ENCODE measurements at regions not wholly inside any gene's neighbourhood (a gene's known extent, or its start where the extent isn't known, plus 50 kb on each side); places are given as distances from the start of the nearest gene placed in this dataset.

- TF ChIP-seq ZBTB1 (CRISPR knock-in tag; IDR thresholded peaks at IDR 0.05; ENCODE audit: borderline replicate concordance) (no peak), SALL2 (CRISPR knock-in tag; IDR thresholded peaks at IDR 0.05) (no peak), CEBPG (CRISPR knock-in tag; IDR thresholded peaks at IDR 0.05) (no peak), ASH2L (IDR thresholded peaks at IDR 0.05; ENCODE audit: insufficient read length, low read depth, low read length) (no peak), HDAC6 (IDR thresholded peaks at IDR 0.05; ENCODE audit: low read depth, low read length) (no peak), TCF7 (IDR thresholded peaks at IDR 0.05; ENCODE audit: low read depth) (no peak), SP5 (CRISPR knock-in tag; IDR thresholded peaks at IDR 0.05; ENCODE audit: borderline replicate concordance, low read depth) (no peak), ZNF83 (CRISPR knock-in tag; IDR thresholded peaks at IDR 0.05; ENCODE audit: borderline replicate concordance) (no peak), TBL1XR1 (IDR thresholded peaks at IDR 0.05; ENCODE audit: borderline replicate concordance, low read length, partially characterized antibody) (no peak), ZMAT3 (CRISPR knock-in tag; conservative IDR thresholded peaks at IDR 0.05) (no peak), ZSCAN12 (CRISPR knock-in tag; IDR thresholded peaks at IDR 0.05) (no peak), ZNF33A (CRISPR knock-in tag; IDR thresholded peaks at IDR 0.05; ENCODE audit: borderline replicate concordance) (no peak), CBX2 (IDR thresholded peaks at IDR 0.05; ENCODE audit: low read depth, low read length) (no peak), CBX2 (CRISPR knock-in tag; IDR thresholded peaks at IDR 0.05; ENCODE audit: low read depth) (no peak), SMAD1 (CRISPR knock-in tag; IDR thresholded peaks at IDR 0.05; ENCODE audit: borderline replicate concordance, low read depth) (no peak), HBP1 (CRISPR knock-in tag; IDR thresholded peaks at IDR 0.05; ENCODE audit: low read depth) (no peak), ZNF710 (CRISPR knock-in tag; IDR thresholded peaks at IDR 0.05; ENCODE audit: borderline replicate concordance) (no peak)
Measured at GRCh38 chr3:22216601-22217000, 465.6 kb upstream of the ZNF385D start (continued).

All from HepG2 (cell line).